ENCODE measurements at regions not wholly inside any gene's neighbourhood (a gene's known extent, or its start where the extent isn't known, plus 50 kb on each side); places are given as distances from the start of the nearest gene placed in this dataset.

DNA sequence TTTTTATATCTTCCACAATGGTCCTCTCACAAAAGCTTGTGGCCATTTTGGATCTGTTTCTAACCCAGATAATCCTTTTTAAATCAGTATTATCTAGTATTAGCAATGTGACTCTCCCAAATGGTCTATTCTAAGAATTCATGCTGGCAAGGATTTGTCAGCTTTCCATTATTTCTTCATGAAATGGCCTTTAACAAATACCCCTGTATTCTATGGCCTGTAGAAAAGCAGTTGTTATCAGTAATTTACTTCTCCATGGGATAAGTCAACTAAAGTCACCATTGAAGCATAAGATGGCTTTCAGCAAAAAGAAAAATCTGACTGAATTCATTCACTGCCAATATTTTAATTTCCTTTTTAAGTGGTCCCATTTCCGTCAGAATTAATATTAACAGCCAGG is 346.4 kb upstream of the FAM174A start:
- TF ChIP-seq, protein P1, sequence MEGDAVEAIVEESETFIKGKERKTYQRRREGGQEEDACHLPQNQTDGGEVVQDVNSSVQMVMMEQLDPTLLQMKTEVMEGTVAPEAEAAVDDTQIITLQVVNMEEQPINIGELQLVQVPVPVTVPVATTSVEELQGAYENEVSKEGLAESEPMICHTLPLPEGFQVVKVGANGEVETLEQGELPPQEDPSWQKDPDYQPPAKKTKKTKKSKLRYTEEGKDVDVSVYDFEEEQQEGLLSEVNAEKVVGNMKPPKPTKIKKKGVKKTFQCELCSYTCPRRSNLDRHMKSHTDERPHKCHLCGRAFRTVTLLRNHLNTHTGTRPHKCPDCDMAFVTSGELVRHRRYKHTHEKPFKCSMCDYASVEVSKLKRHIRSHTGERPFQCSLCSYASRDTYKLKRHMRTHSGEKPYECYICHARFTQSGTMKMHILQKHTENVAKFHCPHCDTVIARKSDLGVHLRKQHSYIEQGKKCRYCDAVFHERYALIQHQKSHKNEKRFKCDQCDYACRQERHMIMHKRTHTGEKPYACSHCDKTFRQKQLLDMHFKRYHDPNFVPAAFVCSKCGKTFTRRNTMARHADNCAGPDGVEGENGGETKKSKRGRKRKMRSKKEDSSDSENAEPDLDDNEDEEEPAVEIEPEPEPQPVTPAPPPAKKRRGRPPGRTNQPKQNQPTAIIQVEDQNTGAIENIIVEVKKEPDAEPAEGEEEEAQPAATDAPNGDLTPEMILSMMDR (conservative IDR thresholded peaks at IDR 0.05 in 1 of 2, IDR thresholded peaks at IDR 0.05 in 1 of 2; ENCODE audit: extremely low read depth in 1 of 2, insufficient read depth in 1 of 2, low read depth in 1 of 2, low read length in 2 of 2), result no peak
- no peak for TF ChIP-seq EZH2 (IDR thresholded peaks at IDR 0.05; ENCODE audit: borderline replicate concordance, low read length)

Data from mammary epithelial cell (primary cell).